ENCODE measurements at regions not wholly inside any gene's neighbourhood (a gene's known extent, or its start where the extent isn't known, plus 50 kb on each side); places are given as distances from the start of the nearest gene placed in this dataset.

DNA sequence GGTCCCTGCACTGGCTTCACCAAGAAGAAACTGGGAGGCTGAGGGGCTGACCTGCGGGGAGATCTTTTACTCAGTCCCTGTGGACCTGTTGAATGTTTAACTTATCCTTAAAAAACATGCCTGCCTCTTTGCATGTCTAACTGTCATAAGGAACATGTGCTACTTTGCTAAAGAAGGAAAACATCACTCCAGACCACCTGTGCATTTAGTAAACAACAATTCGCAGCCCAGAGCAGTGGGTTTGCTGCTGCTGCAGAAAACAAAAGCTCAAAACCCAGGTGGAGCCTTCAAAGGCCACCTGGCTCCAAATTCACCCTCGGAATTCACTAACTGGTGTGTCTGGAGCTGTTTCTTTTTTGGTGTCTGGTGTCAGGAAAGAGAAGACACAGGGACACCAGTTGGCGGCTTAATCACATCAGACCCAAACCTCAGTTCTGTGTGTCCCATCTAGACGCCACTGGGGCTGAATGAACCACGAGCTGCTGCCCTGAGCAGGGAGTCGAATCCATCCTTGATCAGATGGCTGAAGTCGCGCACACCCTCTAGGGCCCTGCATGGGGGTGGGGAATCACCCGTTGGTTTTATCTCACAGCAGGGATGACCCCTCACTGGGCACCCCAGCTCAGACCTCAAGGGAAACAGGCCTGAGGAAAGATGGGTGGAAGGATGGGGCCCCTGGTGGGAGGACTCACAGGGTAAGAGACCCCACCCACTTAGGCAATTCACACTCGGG is 344.3 kb downstream of the PREX1 start:
- TF ChIP-seq, protein P1, sequence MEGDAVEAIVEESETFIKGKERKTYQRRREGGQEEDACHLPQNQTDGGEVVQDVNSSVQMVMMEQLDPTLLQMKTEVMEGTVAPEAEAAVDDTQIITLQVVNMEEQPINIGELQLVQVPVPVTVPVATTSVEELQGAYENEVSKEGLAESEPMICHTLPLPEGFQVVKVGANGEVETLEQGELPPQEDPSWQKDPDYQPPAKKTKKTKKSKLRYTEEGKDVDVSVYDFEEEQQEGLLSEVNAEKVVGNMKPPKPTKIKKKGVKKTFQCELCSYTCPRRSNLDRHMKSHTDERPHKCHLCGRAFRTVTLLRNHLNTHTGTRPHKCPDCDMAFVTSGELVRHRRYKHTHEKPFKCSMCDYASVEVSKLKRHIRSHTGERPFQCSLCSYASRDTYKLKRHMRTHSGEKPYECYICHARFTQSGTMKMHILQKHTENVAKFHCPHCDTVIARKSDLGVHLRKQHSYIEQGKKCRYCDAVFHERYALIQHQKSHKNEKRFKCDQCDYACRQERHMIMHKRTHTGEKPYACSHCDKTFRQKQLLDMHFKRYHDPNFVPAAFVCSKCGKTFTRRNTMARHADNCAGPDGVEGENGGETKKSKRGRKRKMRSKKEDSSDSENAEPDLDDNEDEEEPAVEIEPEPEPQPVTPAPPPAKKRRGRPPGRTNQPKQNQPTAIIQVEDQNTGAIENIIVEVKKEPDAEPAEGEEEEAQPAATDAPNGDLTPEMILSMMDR (conservative IDR thresholded peaks at IDR 0.05) = no peak
- no peak for TF ChIP-seq ZFX (IDR thresholded peaks at IDR 0.05)

All from C4-2B (cell line).